ENCODE measurements at regions not wholly inside any gene's neighbourhood (a gene's known extent, or its start where the extent isn't known, plus 50 kb on each side); places are given as distances from the start of the nearest gene placed in this dataset.

GRCh38 chr16:25501530-25502255 is 190.1 kb upstream of the HS3ST4 start:
- Histone ChIP-seq H3K4me3 (ENCODE audit: control insufficient read depth in 2 of 3, extremely low read depth in 1 of 3, insufficient read depth in 2 of 3, low read depth in 1 of 3, low read length in 3 of 3) (no peak overlapping the region), H4K20me1 (ENCODE audit: control insufficient read depth, extremely low read depth, insufficient read depth, low read length) (no peaks in the 10 kb centered on the region), H3K4me1 (ENCODE audit: control insufficient read depth, extremely low read depth, insufficient read depth, low read length) (no peaks in the 10 kb centered on the region), H3K27me3 (ENCODE audit: control insufficient read depth, extremely low read depth, insufficient read depth, low read length) (no peaks in the 10 kb centered on the region), H3K27ac (ENCODE audit: control insufficient read depth, insufficient read depth, low read length) (no peak overlapping the region), H3K79me2 (ENCODE audit: control insufficient read depth, insufficient read depth, low read length) (no peaks in the 10 kb centered on the region), H2AFZ (ENCODE audit: control insufficient read depth, low read length) (no peak overlapping the region), H3K9me3 (ENCODE audit: control insufficient read depth, low read depth, low read length) (no peaks in the 10 kb centered on the region), H3K9me1 (ENCODE audit: control insufficient read depth, extremely low read depth, insufficient read depth, low read length) (no peaks in the 10 kb centered on the region), H3K36me3 (ENCODE audit: control insufficient read depth in 2 of 2, extremely low read depth in 1 of 2, insufficient read depth in 2 of 2, low read length in 2 of 2) (no peaks in the 10 kb centered on the region), H3K9ac (ENCODE audit: control insufficient read depth, extremely low read depth, insufficient read depth, low read length) (no peak overlapping the region), H3K4me2 (ENCODE audit: control insufficient read depth, extremely low read depth, insufficient read depth, low read depth, low read length) (no peak overlapping the region)
- FAIRE-seq (no peak), DNase-seq (ENCODE audit: low read depth, low spot score) (no peak)
- TF ChIP-seq CTCF (optimal IDR thresholded peaks at IDR 0.05 in 1 of 3, IDR thresholded peaks at IDR 0.05 in 1 of 3, conservative IDR thresholded peaks at IDR 0.05 in 1 of 3; ENCODE audit: extremely low read depth in 1 of 3, insufficient read depth in 2 of 3, low read length in 3 of 3): no peak
- TF ChIP-seq EZH2 (IDR thresholded peaks at IDR 0.05; ENCODE audit: low read length): no peak
- dilution Hi-C loops (cut with MboI; ENCODE audit: extremely low pct_ligation_motif_present, low sequenced_read_pairs): no loop called here

- Histone ChIP-seq H3K27me3 (ENCODE audit: control insufficient read depth, extremely low read depth, insufficient read depth, low read length) (no peaks in the 10 kb centered on the region), H2AFZ (ENCODE audit: control insufficient read depth, low read length) (no peak overlapping the region), H4K20me1 (ENCODE audit: control insufficient read depth, extremely low read depth, insufficient read depth, low read length) (no peaks in the 10 kb centered on the region), H3K79me2 (ENCODE audit: control insufficient read depth, insufficient read depth, low read length) (no peaks in the 10 kb centered on the region), H3K4me3 (ENCODE audit: control insufficient read depth in 2 of 3, extremely low read depth in 1 of 3, insufficient read depth in 2 of 3, low read depth in 1 of 3, low read length in 3 of 3) (no peak overlapping the region), H3K9ac (ENCODE audit: control insufficient read depth, extremely low read depth, insufficient read depth, low read length) (no peak overlapping the region), H3K9me3 (ENCODE audit: control insufficient read depth, low read depth, low read length) (no peaks in the 10 kb centered on the region), H3K4me1 (ENCODE audit: control insufficient read depth, extremely low read depth, insufficient read depth, low read length) (no peaks in the 10 kb centered on the region), H3K27ac (ENCODE audit: control insufficient read depth, insufficient read depth, low read length) (no peak overlapping the region), H3K4me2 (ENCODE audit: control insufficient read depth, extremely low read depth, insufficient read depth, low read depth, low read length) (no peak overlapping the region), H3K36me3 (ENCODE audit: control insufficient read depth in 2 of 2, extremely low read depth in 1 of 2, insufficient read depth in 2 of 2, low read length in 2 of 2) (no peaks in the 10 kb centered on the region), H3K9me1 (ENCODE audit: control insufficient read depth, extremely low read depth, insufficient read depth, low read length) (no peaks in the 10 kb centered on the region)
- no peak for DNase-seq (ENCODE audit: low read depth, low spot score)
- dilution Hi-C loops (cut with MboI; ENCODE audit: extremely low pct_ligation_motif_present, low sequenced_read_pairs): no loop called here
- TF ChIP-seq EZH2 (IDR thresholded peaks at IDR 0.05; ENCODE audit: low read length) (no peak), CTCF (optimal IDR thresholded peaks at IDR 0.05 in 1 of 3, IDR thresholded peaks at IDR 0.05 in 1 of 3, conservative IDR thresholded peaks at IDR 0.05 in 1 of 3; ENCODE audit: extremely low read depth in 1 of 3, insufficient read depth in 2 of 3, low read length in 3 of 3) (no peak)
- no peak for FAIRE-seq
Measured at GRCh38 chr16:25494292-25494691, 197.5 kb upstream of the HS3ST4 start.

Data from keratinocyte (primary cell).